ENCODE measurements at regions not wholly inside any gene's neighbourhood (a gene's known extent, or its start where the extent isn't known, plus 50 kb on each side); places are given as distances from the start of the nearest gene placed in this dataset.

- no peak for DNase-seq
These were observed 495.1 kb upstream of the MYT1L start for GRCh38 chr2:2826209-2826551.

GRCh38 chr2:2825516-2826208, 494.6 kb upstream of the MYT1L start:
- no peak for DNase-seq

- DNase-seq: no peak
These were observed 494.0 kb upstream of the MYT1L start for GRCh38 chr2:2825062-2825461.

GRCh38 chr2:2824588-2824987, 493.5 kb upstream of the MYT1L start:
- DNase-seq: no peak

- no peak for DNase-seq
These were observed 492.1 kb upstream of the MYT1L start for GRCh38 chr2:2823061-2823753.

GRCh38 chr2:2822143-2822542, 491.1 kb upstream of the MYT1L start:
- DNase-seq: no peak

GRCh38 chr2:2812648-2813047, 481.6 kb upstream of the MYT1L start:
- DNase-seq: no peak

- no peak for DNase-seq
These were observed 481.0 kb upstream of the MYT1L start for GRCh38 chr2:2812117-2812516.

- no peak for DNase-seq
These were observed 479.4 kb upstream of the MYT1L start for GRCh38 chr2:2810504-2810903.

GRCh38 chr2:2809771-2810170, 478.7 kb upstream of the MYT1L start:
- DNase-seq: no peak

GRCh38 chr2:2808551-2809058, 477.5 kb upstream of the MYT1L start:
- DNase-seq: no peak

GRCh38 chr2:2806711-2807110, 475.6 kb upstream of the MYT1L start:
- DNase-seq: no peak

- no peak for DNase-seq
These were observed 474.2 kb upstream of the MYT1L start for GRCh38 chr2:2805263-2805662.

GRCh38 chr2:2804528-2804927, 473.5 kb upstream of the MYT1L start:
- no peak for DNase-seq

GRCh38 chr2:2801458-2801857, 470.4 kb upstream of the MYT1L start:
- no peak for DNase-seq

GRCh38 chr2:2800697-2801096, 469.6 kb upstream of the MYT1L start:
- no peak for DNase-seq

GRCh38 chr2:2800001-2800400, 468.9 kb upstream of the MYT1L start:
- DNase-seq: no peak

GRCh38 chr2:2799151-2799697, 468.1 kb upstream of the MYT1L start:
- DNase-seq: no peak

GRCh38 chr2:2798337-2798736, 467.3 kb upstream of the MYT1L start:
- DNase-seq: no peak

- no peak for DNase-seq
These were observed 466.7 kb upstream of the MYT1L start for GRCh38 chr2:2797797-2798196.

GRCh38 chr2:2796207-2796606, 465.1 kb upstream of the MYT1L start:
- no peak for DNase-seq

- no peak for DNase-seq
These were observed 464.5 kb upstream of the MYT1L start for GRCh38 chr2:2795438-2796091.

- DNase-seq: no peak
These were observed 463.0 kb upstream of the MYT1L start for GRCh38 chr2:2793925-2794560.
